ENCODE measurements at regions not wholly inside any gene's neighbourhood (a gene's known extent, or its start where the extent isn't known, plus 50 kb on each side); places are given as distances from the start of the nearest gene placed in this dataset.
"Not testable (repeated sequence)": the region's sequence is repeated elsewhere in the genome, so short reads cannot be mapped to it uniquely, and the experiment has no call there.

DNA sequence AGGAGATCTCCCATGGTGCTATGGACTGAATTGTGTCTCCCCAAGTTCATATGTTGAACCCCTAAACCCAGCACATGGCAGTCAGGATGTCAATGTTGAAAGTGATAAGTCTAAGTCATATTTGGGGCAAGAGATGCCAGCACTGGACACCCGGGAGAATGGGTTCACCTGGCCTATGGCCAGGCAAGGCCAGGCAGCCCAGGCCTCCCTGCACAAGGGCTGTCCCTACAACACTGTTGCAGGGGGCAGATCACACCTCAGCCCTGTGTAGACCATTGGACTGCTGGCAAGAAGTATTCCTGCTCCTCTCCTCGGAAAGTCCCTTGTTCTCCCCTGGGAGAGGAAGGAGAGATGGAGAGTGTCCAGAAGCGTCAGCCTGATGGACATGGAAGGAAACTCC is 240.5 kb downstream of the GADD45G start:
- no peak for DNase-seq

GRCh38 chr9:89845862-89846261 is 241.1 kb downstream of the GADD45G start:
- no peak for DNase-seq

GRCh38 chr9:89848060-89849040 is 243.5 kb downstream of the GADD45G start:
- no peak for DNase-seq

- no peak for DNase-seq
These were observed 244.3 kb downstream of the GADD45G start for GRCh38 chr9:89849096-89849495.

- DNase-seq, result no peak
These were observed 245.3 kb downstream of the GADD45G start for GRCh38 chr9:89850153-89850552.

DNA sequence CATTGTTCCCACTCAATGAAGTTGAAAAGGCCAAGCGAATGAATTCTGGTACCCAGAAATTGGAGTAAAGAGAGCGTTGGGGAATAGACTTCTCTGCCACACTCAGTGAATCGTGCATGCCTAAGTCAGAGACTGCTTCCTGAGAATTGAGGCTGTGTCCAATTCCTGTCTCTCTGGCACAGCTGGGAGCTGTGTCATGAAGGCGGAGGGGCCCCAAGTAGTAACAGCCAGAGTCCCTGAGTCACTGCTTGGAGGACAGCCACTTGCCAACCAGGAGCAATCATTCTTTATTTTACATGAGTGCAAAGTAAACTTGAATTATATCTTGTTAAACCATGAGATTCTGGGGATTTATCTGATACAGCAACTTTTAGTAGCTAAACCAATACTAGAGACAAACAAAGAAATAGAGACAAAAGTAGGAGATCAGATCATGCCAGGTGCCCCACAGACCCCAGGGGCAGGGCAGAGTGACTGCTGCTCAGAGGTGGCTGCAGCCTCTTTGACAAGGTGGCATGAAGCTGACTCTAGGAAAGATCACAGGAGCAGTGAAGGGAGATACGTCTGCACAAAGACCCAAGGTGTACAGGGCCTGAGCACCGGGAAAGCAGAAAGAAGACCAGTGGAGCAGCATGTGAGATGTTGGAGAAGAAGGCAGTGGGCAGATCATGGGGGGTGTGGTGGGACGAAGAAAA is 246.0 kb downstream of the GADD45G start:
- DNase-seq, result no peak

DNA sequence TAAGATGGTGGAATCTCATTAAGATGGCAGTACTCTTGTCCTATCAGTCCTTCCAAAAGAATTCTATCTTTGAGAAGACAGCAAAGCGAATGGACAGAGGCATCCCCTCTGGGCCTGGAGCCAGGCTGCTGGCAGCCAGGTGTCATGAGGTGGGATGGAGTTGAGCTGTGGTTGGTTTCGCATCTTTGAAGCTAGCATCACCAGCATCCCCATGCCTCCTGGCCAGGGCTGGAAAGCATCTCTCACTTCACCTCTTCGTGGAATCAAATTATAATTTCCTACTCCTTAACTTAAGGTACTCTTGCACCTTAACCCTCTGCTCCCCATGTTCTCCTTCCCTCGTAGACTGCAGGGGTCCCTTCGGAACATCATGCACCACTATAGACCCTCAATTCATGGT is 248.3 kb downstream of the GADD45G start:
- DNase-seq, result no peak

DNA sequence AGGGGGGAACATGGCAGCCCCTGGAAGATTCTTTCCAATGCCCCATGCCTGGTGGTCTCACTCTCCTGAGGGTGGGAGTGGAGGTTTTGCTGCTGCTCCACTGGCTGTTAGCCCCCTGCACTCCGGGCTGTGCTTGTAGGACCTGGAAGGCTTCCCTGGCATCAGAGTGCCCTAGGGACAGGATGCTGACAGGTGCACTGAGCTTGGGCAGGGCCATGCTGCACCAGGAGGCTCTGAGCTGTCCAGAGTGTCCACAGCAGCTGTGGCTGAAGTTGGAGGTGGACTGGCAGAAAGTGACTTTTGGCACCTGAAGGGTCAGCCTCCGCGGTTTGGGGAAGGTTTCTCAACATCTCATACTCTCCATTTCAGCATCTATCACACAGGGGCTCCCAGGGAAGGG is 249.1 kb downstream of the GADD45G start:
- no peak for DNase-seq

DNA sequence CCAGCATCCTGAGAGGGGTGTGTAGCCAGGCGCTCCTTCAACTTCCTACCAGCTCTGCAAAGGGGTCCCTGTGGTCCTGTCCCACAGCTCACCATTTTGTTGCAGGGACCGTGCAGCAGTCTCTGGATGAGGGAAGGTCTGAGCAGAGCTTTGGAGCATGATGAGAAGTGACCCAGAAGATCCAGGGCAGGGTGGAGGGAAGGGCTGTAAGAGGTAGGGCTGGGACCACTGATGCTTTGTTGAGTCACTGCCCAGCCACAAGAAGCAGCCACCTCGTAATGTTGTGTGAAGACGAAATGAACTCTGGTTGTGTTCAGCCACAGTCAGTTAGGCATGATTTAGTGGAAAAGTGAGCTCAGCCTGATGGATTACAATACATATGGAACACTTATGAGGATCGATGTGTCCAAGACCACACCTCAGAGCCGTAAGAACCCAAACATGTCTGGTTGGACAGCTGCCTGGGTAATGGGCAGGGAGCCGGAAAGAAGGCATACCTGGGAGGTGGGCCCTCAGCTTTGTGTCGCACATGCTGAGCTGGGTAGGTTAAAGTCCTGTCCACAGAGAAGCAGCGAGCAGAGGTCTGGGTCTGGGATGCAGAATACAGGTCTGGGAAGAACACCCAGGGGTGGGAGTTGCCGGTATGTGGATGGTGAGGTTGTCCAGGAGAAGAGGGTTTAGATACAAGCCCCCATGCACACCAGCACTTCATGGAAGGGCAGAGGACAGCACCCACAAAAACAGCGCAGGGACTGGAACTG is 250.1 kb downstream of the GADD45G start:
- no peak for DNase-seq

- DNase-seq, result not testable (repeated sequence)
These were observed 251.5 kb downstream of the GADD45G start for GRCh38 chr9:89856296-89856695.

- DNase-seq, result not testable (repeated sequence)
These were observed 252.1 kb downstream of the GADD45G start for GRCh38 chr9:89856950-89857349.

DNA sequence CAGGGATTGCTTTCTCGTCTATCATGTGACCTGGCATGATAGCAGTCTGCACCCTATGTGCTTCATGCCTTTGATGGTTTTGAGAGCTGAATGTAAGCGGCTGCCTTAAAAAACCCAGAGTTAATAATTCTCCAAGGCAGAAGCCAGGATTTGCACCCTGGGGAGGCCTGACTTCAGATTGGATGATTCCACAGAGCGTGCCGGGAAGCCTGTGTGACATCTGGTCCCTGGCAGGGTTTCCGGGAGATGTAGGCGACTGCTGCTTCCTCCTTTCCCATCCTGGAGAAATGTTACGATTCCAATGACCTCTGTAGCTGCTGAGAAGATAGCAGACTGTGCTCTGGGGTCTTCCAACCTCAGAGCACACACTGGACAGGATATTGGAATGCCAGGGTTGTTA is 255.0 kb downstream of the GADD45G start:
- not testable (repeated sequence) for DNase-seq

- DNase-seq, result not testable (repeated sequence)
These were observed 256.6 kb downstream of the GADD45G start for GRCh38 chr9:89861371-89861770.

- no peak for DNase-seq
These were observed 257.5 kb downstream of the GADD45G start for GRCh38 chr9:89862316-89862715.

- DNase-seq, result no peak
These were observed 258.3 kb downstream of the GADD45G start for GRCh38 chr9:89863141-89863540.

DNA sequence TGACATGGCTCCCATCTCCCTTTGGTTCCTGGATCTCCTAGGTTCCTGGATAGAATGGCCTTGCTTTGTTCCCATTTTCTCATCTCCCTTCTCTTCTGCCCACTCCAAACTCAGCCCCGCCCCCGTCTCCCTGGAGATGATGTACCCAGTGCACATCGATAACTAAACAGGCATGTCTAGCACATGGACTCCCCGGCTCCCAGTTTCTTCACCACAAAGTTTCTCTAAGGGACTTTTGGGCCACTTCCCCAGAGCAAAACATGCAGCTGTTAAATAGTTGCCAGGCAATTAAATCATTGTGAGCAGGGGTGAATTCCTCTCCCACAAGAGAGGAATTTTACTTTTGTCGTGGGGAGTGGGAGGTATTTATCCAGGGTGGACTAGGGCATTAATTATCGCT is 259.0 kb downstream of the GADD45G start:
- no peak for DNase-seq

- DNase-seq, result no peak
These were observed 259.4 kb downstream of the GADD45G start for GRCh38 chr9:89864257-89864656.

GRCh38 chr9:89864731-89865130 is 259.9 kb downstream of the GADD45G start:
- no peak for DNase-seq

- DNase-seq, result no peak
These were observed 260.5 kb downstream of the GADD45G start for GRCh38 chr9:89865357-89865756.

DNA sequence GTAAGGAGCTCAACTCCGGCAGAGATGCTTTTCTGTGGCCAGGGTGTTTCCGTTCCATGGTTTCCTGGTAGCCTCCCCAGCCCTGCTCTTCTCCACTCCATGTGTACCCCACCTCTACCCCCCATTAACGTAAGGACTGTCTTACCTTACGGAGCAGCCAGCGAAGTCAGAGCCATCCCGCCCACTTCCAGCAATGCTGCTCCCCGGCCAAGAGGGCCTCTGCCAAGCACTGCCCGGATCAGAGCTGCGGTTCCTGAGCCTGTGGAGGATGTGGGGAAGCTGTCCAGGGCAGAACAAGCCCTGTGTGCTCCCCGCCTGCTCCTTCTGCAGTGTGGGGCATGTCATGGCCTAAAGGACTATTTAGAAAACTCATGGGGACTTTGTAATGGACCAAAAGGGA is 261.2 kb downstream of the GADD45G start:
- DNase-seq, result no peak

DNA sequence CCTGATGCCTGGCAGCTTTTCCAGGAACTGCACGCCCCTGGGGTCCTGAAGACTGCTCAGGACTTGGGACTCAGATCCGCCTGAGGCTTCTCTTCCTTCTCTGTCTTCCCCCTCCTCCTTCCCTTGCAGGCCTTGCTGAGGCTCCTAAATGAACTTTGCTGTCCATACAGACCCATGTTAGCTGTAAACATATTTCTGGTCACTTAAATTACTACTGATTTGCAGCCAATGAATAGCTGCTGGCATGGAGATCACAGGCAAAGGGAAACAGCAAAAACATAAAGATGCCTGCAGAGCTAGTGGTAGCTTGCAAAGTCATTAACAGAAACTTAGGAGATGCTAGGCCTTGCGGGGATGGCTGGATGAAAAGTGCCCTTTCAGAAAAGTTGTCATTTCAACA is 261.9 kb downstream of the GADD45G start:
- no peak for DNase-seq

DNA sequence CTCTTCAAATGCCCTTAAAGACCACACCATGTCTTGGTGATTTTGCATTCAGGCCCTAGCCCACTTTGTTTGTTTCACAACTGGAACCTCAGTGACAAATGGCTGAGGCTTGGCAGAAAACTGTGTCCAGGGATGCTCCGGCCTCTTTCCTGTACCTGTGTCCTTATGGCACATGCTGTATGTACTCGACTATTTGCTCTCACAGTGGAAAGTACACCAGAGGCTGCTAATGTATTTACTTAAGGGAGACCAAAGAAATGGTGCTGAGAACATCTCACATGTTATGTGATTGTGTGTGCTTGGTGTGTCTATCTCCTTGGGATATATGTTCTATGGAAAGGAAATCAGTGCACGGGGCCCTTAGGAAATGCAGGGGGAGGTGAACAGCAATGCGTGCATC is 263.3 kb downstream of the GADD45G start:
- DNase-seq, result no peak
